Heart left ventricle (tissue), 13 donors: ENCODE measurements at regions not wholly inside any gene's neighbourhood (a gene's known extent, or its start where the extent isn't known, plus 50 kb on each side); places are given as distances from the start of the nearest gene placed in this dataset.

Experiments used
- POLR2A ChIP-seq, 2 donors: fragments of 450-650 bp; IDR thresholded peaks; one replicate each; pipeline ENCODE4 v1.6.1; 2017; ENCODE audit warnings: antibody characterized with exemption in 2 of 2, mild to moderate bottlenecking in 2 of 2, moderate library complexity in 2 of 2
- TF ChIP-seq, protein P1 (sequence below), 12 donors: fragments of 200-600 bp; sonication (generic) in 4 of 12; IDR thresholded peaks; one replicate each; pipeline versions ENCODE4 v1.5.0 to v1.8.0; 2018 to 2022; ENCODE audit warnings: antibody characterized with exemption in 12 of 12, mild to moderate bottlenecking in 5 of 12
- donor health status: ischemic (EF 13 %, LVEDD 7.1; RV severe dilation, severe dysfunction).
- donor health status: DM: no; HTN: yes; CAD: no.
- donor health status: DM: no; HTN: no; CAD: no.
- donor health status: ischemic (EF 25% LVEDD 6.9; RV normal size, moderate dysfunction).
- donor health status: ischemic (EF 25% LVEDD 5.7; RV mildly dilated, moderate dysfunction).
- donor health status: ischemic (EF 35%, LVEDD 5.7; RV mildly dilated, moderate dysfunction).
- donor health status: nonischemic (EF 11% LVEDD 7.7; RV severe dilation, severe dysfunction).
- donor health status: DM: yes; HTN: yes; CAD: no.
- donor health status: PGD.
- donor health status: ischemic (EF 29% LVEDD 5.4; RV normal size, mild dysfunction).
- donor health status: nonischemic (EF 23%, LVEDD 6.1; RV moderate dilation, normal function).

DNA sequence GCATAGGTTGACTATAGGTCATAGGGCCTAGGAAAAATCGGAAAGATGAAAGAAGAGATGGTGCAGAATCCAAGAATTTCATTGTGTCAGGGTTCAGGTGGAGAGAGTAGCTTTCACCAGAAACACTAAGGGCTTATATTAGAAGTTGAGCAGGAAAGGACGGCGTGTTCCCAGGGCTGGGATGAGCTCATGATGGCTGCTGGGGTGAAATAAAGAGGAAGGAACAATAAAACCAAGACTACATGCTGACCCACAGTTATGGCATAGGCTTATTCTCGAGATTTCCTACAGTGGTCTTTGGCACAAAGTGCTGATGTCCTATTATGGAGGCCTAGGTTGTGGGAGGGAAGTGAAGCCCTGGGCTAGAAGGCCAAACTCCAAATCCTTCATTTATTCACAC lies 195.8 kb downstream of the PTEN start:
- TF ChIP-seq, protein P1, sequence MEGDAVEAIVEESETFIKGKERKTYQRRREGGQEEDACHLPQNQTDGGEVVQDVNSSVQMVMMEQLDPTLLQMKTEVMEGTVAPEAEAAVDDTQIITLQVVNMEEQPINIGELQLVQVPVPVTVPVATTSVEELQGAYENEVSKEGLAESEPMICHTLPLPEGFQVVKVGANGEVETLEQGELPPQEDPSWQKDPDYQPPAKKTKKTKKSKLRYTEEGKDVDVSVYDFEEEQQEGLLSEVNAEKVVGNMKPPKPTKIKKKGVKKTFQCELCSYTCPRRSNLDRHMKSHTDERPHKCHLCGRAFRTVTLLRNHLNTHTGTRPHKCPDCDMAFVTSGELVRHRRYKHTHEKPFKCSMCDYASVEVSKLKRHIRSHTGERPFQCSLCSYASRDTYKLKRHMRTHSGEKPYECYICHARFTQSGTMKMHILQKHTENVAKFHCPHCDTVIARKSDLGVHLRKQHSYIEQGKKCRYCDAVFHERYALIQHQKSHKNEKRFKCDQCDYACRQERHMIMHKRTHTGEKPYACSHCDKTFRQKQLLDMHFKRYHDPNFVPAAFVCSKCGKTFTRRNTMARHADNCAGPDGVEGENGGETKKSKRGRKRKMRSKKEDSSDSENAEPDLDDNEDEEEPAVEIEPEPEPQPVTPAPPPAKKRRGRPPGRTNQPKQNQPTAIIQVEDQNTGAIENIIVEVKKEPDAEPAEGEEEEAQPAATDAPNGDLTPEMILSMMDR (IDR thresholded peaks at IDR 0.05): no peak
- TF ChIP-seq POLR2A (IDR thresholded peaks at IDR 0.05): no peak
